ENCODE measurements at regions not wholly inside any gene's neighbourhood (a gene's known extent, or its start where the extent isn't known, plus 50 kb on each side); places are given as distances from the start of the nearest gene placed in this dataset.

DNA sequence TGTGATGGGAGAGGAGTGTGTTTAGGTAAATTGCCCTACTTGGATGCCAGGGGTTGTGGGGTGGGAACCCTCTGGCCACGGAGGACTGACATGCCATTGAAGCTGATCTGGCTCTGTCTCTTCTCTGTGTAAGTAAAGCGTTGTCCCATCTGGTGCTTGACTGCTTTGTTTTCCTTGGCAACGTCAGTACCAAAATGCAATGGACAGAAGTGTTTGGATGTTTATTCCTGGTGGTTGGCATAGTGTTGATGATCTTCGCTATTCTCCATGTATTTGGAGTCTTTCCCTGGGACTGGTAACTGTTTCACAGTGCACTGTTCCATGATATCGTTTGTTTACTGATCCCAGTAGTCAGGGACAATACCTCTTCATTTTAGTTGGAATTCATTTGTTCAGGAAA is 130.5 kb upstream of the MCTP2 start:
- DNase-seq (ENCODE audit: low read depth in 2 of 3, low spot score in 2 of 3) = no peak

DNA sequence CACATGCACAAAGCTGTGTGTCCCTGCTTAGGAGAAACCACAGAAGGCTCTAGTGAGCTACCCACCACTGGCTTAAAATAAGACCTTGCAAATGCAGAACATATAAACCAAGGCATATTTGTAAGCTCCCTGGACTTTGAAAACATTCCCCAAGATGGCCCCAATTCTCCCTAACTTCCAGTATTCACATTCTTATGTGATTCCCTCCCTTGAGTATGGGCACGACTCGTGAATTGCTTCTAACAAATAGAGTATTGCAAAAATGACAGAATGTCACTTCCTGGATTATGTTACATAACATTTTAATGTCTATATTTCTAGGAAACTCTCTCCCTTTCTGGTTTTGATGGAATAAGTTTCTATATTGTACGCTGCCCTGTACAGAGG is 131.8 kb upstream of the MCTP2 start:
- DNase-seq (ENCODE audit: low read depth in 2 of 3, low spot score in 2 of 3) = no peak

DNA sequence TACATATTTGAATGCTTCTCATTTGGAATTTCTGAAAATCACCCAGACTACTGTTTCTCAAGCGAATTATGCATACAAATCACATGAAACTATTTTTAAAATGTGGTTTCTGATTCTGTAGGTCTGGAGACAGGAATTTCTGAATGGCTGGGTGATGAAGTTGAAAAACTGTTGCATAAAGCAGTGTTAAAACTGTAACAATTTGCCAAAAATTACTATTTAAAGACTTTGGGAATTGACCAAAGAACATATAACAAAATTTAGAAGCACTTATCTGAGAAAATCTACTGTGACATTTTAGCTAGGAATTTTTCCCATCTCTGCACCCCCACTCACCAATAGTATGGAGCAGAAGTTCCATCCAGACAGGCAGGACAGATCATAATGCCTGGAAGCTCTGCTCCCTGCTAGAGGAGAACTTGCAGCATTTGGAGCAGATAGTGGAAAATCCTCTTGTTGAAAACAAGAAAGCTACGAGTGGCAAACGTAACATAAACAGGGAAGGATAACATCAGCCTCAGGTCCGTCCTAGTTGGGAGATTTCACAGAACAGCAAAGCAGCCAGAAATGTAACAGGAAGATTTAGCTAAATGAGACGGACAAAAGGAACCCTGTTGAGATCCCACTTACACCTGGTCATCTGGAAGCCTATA is 132.3 kb upstream of the MCTP2 start:
- no peak for DNase-seq (ENCODE audit: low read depth in 2 of 3, low spot score in 2 of 3)

DNA sequence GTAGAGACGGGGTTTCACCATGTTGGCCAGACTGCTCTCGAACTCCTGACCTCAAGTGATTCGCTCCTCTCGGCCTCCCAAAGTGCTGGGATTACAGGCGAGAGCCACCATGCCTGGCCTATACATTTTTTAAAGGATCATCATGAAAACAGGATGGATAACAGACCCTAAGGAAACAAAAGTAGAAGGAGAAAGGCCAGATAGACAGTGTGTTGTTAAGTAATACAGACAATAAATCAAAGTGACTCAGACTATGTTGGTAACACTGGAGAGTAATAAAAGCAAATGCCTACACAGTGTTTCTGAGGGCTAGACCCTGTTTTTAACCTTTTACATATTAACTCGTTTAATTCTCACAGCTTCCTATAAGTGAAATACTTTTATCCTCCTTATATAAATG is 133.8 kb upstream of the MCTP2 start:
- DNase-seq (ENCODE audit: low read depth in 2 of 3, low spot score in 2 of 3) = no peak

DNA sequence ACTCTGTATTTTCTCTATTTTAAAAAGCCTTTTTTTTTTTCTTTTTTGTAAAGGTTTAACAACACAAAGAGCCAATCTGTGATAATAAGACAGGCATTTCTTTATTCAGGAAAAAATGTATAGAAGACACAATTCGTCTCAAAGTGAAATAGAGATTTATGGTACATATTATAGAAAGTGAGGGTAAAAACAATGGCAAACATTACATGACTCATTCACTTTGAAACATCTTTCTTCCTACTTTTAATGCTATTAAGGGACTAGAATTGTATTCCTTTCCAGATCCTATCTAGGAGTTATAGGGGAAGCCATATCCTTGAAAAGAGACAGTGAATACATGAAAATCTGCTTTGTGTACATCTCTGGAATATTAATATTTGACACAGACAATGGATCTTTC is 137.1 kb upstream of the MCTP2 start:
- no peak for DNase-seq (ENCODE audit: low read depth in 2 of 3, low spot score in 2 of 3)

DNA sequence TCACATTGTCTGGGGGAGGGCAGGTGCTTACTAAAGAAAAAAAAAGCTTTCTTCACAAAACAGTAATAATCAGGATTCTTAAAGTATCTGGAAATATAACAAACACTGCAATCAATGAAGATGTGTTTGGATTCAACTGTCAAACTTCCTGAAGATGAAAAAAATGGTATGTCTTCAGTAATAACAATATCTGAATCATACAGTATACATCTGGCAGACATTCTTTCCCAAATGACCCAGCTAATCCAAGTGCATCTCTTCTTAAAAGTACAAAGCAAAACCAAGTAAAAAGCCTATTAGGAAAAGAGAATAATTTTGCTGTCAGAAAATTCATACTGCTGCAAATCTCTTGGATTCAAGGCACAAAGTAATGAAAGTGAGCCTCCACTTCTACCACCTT is 145.0 kb upstream of the MCTP2 start:
- no peak for DNase-seq (ENCODE audit: low read depth in 2 of 3, low spot score in 2 of 3)

DNA sequence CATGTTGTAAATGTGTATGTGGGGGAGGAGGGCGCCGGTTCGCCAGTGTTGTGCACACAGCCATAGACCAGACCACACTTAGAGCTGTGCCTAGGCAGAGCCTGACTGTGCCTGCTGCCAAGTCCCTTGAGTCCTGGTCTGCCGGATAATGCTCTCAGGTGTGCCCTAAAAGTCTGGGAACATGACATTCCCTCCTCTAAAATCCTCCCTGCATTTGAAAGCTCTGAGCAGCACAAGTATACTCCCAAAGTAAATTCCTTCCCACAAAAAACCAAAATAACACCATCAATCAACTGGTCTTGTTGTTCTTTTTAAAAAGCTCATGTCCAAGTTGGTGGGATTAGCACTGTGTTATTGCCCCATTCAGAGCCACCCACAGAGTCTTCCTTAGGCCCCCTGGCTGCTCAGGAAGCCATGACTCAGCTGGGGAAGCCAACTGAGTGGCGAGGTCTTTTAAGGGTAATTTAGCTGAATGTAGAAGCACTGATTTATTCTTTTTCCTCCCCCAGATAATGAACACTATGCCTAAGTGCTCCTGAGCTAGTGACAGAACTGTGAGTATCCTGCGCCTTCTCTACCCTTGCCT is 147.8 kb upstream of the MCTP2 start:
- no peak for DNase-seq (ENCODE audit: low read depth in 2 of 3, low spot score in 2 of 3)

DNA sequence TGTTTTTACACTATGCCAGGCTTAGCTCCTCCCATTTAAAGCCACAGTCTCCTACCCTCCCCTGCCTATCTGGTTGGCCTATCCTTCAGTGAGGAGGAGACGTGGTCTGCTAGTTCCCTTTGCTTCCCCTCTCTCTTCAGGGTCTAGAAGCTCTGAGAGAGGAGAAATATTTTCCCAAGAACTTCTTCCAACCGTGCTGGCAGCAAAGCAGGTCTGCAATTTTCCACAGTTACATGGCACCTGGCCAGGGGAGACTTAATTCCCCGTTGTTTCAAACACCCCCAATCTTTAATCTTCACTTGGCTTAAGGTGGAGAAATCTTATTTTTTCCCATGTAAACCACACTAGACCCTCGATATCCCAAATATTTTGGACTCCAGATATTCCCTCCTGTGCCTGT is 149.5 kb upstream of the MCTP2 start:
- DNase-seq (ENCODE audit: low read depth in 2 of 3, low spot score in 2 of 3) = no peak

DNA sequence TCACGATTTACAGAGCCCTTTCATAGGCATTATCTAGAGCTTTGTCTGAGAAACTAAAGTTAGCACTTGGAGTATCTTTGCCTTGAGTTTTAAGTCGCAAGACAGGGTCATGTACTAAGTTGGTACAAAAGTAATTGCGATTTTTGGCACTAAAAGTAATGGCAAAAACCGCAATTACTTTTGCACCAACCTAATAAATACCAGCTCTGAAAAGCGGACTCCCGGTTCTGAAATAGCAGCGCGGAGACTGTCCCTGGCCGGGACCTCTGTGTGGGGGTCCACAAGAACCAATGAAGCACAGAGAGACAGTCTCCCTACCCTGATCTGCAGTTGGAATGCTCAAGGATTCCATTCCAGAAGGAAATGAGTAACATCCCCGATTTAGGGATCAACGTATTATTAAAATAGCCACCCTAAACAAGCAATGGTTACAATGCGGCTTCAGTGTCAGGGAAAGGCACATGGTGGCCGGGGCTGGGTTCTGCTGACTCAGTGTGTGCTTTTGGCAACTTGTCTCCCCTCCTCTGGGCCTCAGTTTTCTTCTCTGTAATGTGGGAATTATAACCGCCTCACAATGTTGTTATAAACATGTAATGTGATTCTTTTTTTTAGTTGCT is 150.3 kb upstream of the MCTP2 start:
- no peak for DNase-seq (ENCODE audit: low read depth in 2 of 3, low spot score in 2 of 3)

DNA sequence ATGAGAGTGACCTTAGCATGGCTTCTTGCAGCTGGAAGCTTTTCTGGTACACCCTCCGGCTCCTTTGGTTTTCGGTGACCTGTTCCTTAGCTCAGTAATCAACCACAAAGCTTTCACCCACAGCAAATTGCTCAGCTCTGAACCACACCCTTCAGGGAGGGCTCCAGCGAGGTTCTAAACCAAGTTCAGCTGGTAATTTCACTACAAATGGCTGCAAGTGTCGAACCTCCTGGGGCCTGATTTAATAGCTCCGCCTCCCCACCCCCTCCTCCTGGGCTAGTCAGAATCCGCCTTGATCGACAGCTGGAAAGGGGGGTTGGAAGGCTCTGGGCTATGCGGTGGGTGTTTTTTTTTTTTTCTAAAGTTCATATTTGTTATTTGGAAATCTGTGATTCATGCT is 150.9 kb upstream of the MCTP2 start:
- no peak for DNase-seq (ENCODE audit: low read depth in 2 of 3, low spot score in 2 of 3)

DNA sequence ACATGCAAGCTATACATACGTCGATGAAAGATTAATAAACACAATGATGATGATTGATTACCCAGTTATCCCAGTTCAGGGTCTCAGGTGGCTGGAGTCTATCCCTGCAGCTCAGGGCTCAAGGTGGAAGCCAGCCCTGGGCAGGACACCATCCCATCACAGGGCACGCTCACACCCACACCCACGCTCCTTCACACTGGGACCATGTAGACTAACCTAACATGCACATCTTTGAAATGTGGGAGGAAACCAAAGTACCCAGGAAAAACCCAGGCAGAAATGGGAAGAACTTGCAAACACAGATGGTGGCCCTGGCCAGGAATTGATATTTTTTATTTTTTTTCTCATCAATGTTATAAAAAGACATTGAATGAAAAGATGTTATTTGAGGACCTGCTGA is 151.4 kb upstream of the MCTP2 start:
- no peak for DNase-seq (ENCODE audit: low read depth in 2 of 3, low spot score in 2 of 3)

DNA sequence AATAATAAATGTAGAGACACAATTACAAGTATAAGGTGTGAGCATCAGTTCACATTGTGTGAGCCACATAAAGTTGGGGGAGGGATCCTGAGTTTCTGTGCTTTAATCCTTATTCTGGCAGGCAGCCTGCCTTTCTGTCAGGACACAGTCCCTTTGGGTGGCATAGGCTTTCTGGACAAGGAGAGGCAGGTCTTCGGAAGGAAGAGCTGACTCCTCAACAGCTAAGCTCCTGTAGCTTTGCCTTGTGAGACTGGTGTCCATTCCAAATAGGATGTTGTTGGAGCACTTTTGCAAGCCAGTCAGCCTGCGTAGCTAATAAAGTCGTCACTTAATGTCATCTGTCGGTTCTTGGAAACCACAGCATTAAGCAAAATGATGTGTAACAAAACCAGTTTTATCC is 151.9 kb upstream of the MCTP2 start:
- no peak for DNase-seq (ENCODE audit: low read depth in 2 of 3, low spot score in 2 of 3)

DNA sequence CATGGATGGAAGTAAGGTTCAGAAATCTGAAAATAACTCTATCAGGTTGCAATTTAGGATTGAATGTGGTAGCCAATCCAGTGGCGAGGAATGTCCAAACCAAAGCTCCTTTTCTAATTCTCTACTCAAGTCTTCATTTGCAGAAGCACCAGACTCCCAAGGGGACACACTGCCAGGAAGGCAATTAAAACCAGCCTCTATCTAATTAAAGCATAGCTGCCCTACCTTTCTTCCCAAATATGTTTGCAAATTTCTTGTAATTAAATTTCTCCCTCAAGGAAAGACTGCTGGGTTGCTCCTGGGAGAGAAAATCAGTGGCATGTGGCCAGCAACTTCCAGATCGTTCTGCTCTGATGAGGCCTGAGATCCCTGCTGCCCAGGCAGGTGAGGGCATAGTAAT is 153.4 kb upstream of the MCTP2 start:
- DNase-seq (ENCODE audit: low read depth in 2 of 3, low spot score in 2 of 3) = no peak

DNA sequence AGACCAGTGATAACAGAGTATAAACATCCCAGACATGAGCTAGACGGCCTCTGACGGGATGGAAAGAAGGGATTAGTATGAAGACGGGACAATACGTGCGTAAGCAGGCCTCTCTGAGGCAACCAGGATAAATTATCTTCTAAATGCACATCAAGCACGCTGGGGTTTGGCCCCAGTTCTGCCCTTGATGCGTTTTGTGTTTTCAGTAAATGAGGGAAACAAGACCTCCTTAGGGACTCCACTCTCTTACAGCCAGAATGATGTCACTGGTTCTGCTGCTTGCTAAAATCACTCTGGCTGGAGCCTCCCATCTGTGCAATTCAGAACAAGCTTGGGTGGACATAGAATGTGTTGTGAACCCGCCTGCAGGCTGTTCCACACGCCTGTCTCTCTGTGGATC is 156.0 kb upstream of the MCTP2 start:
- DNase-seq (ENCODE audit: low read depth in 2 of 3, low spot score in 2 of 3) = no peak

DNA sequence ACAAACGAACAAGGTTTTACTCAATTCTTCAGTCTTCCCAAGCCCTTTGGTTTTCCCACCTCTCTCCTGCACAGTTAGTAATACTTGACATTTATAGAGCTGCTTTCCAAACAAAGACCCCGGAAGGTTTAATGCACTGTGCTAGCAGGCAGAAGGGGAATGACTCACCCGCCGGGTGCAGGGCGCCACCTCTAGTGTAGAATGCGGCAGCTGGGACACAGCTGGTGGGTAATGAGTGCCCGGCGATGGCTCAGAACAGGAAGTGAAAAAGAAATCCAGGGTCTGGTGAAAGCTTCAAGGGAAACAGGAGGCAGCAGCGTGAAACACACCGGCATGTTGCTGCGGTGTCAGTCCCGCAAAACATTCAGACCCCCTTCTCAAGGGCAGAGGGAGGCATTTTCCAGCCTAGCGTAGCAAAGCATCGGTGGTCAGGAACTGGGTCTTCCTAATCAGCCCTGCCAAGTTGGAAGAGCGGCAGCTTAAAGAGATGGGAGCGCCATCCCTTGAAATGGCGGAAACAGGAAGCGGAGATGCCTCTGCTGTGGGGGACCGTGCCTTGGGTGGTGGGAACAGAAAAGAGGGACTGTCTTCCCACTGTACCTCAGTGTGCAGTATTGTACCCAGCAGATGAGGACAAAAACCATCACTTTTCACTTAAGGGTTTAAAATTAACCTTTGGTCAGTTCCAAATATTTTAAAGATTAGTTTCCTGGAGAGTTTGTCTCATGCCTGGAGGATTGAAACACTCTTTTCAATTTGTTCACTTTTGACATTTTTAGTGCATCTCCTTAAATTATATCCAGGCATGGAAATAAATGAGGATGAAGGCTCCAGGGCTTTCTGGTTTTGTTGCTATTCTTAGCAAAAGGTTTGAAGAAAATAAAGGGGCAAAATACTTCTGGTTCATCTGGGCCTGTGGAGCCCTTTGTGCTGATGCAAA is 160.7 kb upstream of the MCTP2 start:
- no peak for DNase-seq (ENCODE audit: low read depth in 2 of 3, low spot score in 2 of 3)

DNA sequence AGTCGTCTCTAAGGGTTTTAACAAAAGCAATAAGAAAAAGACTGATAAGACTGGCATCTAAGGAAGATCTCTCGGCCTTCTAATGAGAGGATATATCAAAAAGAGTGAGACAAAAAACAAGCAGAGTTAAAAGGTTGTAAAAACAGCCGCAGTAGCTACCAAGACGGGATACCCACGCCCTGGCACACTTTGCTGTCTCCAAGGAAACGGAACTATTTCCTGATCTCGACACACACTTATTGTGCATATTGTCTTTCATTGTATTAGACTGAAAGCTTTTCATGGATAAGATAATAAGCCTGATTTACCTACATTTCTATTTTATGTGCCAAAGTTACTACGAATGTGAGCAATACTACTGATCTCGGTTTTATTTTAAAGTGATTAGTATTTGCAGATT is 161.5 kb upstream of the MCTP2 start:
- DNase-seq (ENCODE audit: low read depth in 2 of 3, low spot score in 2 of 3) = no peak

DNA sequence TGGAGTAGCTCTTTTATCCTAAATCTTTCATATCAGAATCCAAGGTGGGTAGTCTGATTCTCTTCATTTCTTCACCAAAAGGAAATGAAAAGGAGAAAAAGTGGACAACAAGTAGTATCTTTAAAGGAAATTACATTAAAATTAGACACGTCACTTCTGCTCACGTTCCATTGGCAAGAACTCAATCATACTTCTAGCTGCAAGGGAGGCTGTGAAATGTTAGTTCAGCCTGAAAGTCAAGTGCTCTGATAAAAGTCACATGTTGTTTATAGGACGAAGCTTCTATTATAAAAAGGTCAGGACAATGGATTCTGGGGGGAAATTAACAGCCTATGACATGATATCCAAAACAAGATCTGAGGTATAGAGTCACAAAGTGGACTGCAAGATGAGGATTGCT is 164.6 kb upstream of the MCTP2 start:
- no peak for DNase-seq (ENCODE audit: low read depth in 2 of 3, low spot score in 2 of 3)

DNA sequence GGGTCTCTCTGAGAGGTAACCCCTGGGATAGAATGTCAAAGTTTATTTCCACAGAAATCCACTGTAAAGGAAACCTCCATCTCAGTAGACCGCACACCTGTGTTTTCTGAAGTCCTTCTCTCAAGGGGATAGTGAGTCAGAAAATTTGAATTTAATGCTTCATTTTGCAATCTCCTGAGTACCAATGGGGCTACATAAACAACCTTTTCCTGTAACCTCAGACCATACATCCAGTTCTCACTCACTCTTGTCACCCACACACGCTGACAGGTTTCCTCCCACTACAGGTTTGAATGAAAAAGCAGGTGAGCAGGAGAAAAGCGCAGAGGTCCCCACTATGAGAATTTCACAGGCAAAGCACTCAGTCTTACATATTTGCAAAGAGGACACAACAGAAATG is 165.3 kb upstream of the MCTP2 start:
- no peak for DNase-seq (ENCODE audit: low read depth in 2 of 3, low spot score in 2 of 3)

DNA sequence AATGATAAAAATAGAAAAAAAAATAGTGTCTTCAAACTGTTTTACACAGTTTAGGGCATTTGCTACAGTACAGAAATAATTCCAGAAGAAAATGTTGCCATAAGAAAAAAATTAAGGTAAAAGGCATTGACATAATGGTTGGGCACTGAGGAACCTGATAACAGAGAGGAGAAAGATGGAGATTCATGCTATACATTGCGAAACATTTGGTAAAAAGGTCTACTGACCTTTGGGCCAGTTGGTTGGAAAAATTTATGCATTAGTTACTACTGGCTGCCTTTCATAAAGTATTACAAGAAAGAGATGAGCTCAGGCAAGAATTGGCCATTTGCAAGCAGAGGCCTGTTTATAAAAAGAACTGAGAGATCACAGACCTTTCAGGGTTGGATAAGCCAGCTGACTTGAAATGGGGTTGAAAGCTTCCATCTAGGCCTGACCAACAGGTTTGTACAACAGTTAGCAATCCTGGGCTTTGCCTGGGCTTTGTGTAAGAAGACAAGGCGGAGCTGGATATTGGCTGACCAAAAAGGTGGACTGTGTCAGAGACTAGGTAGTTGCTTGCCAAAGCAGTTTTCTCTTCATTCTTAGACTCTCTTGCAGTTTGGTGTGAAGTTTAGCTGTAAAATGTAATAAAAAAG is 166.6 kb upstream of the MCTP2 start:
- no peak for DNase-seq (ENCODE audit: low read depth in 2 of 3, low spot score in 2 of 3)

DNA sequence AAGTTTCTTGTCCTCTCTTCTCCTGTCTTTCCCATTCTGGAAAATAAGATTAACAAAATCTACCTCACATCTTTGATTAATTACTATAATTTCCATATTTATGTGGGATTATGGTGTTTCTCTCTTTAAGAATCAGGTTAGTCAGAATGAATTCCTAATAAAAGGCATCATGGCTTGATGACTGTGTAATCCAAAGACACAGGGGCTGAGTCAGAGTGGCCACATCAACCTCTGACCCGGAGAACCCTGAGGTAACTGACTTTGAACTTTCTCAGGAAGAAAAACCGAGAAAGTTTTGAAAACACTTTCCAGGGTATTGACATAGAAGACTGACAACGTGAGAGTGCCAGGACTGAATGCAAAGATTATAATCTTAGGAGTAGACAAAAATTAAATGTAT is 170.3 kb upstream of the MCTP2 start:
- DNase-seq (ENCODE audit: low read depth in 2 of 3, low spot score in 2 of 3) = no peak

DNA sequence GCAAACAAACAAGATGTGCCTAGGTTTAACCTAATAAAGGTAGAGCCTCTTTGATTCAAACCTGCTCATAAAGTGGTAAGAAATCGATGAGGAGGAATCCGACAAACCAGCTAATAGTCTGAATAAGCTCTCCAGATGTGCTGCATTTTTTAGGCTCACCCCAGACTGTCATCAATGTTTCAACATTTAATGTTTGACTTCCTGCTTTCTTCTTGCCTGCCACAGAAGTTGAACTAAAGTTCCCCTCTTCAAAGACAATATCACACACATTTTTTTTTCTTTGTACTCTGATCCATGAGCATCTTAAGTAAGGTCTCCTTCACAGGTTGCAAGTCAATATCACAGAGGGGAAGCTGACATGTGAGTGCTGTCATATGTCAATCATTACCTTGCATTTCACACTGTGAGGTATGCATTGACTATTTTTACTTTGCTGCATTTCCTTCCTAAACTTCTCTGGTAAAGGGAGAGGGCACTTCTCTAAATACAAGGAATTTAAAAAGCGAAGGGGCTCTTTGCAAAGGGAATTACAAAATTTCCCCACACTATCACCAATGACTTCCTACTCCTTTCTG is 172.3 kb upstream of the MCTP2 start:
- no peak for DNase-seq (ENCODE audit: low read depth in 2 of 3, low spot score in 2 of 3)
